ENCODE measurements at regions not wholly inside any gene's neighbourhood (a gene's known extent, or its start where the extent isn't known, plus 50 kb on each side); places are given as distances from the start of the nearest gene placed in this dataset.

- TF ChIP-seq CTCF (tag by site-specific recombination; IDR thresholded peaks at IDR 0.05) = no peak
- TF ChIP-seq OVOL3 (tag by site-specific recombination; IDR thresholded peaks at IDR 0.05) = no peak
- TF ChIP-seq REPIN1 (tag by site-specific recombination; IDR thresholded peaks at IDR 0.05; ENCODE audit: low read depth) = no peak
- no peak for TF ChIP-seq REST (tag by site-specific recombination; IDR thresholded peaks at IDR 0.05)
- TF ChIP-seq ZNF324 (tag by site-specific recombination; IDR thresholded peaks at IDR 0.05) = no peak
- no peak for TF ChIP-seq ZBTB7A (tag by site-specific recombination; IDR thresholded peaks at IDR 0.05; ENCODE audit: low read depth)
- TF ChIP-seq ZNF830 (tag by site-specific recombination; IDR thresholded peaks at IDR 0.05; ENCODE audit: low read depth) = no peak
- TF ChIP-seq KLF10 (tag by site-specific recombination; IDR thresholded peaks at IDR 0.05) = no peak
- no peak for TF ChIP-seq SP7 (tag by site-specific recombination; IDR thresholded peaks at IDR 0.05)
Measured at GRCh38 chr5:72673180-72673579, 143.3 kb upstream of the TNPO1 start.

Data from HEK293 (cell line).